ENCODE measurements at regions not wholly inside any gene's neighbourhood (a gene's known extent, or its start where the extent isn't known, plus 50 kb on each side); places are given as distances from the start of the nearest gene placed in this dataset.

- H3K4me2 ChIP-seq (ENCODE audit: low read length, poor library complexity, severe bottlenecking): no peak overlapping the region
- H2BK5ac ChIP-seq (ENCODE audit: low read depth, low read length, poor library complexity, severe bottlenecking): no peak overlapping the region
- no peak overlapping the region for H3K18ac ChIP-seq (ENCODE audit: low read depth in 1 of 2, low read length in 2 of 2)
- no peak overlapping the region for H3K14ac ChIP-seq (ENCODE audit: low read length in 2 of 2)
- no peak overlapping the region for H3K9ac ChIP-seq (ENCODE audit: low read length)
- no peak overlapping the region for H2BK12ac ChIP-seq (ENCODE audit: low read length in 2 of 2)
- no peak overlapping the region for H3K27ac ChIP-seq (ENCODE audit: low read length, poor library complexity, severe bottlenecking)
- no peaks in the 10 kb centered on the region for H3K79me1 ChIP-seq (replicated peaks; ENCODE audit: low read length, poor library complexity, severe bottlenecking)
- 82% methylated on average over 2 of the region's 2 CpGs for WGBS
- no peak overlapping the region for H3K4ac ChIP-seq (ENCODE audit: low read depth in 1 of 2, low read length in 2 of 2)
- H2AFZ ChIP-seq (ENCODE audit: low read depth, low read length): no peak overlapping the region
- H2BK120ac ChIP-seq (ENCODE audit: low read depth, low read length): no peak overlapping the region
- H4K8ac ChIP-seq (ENCODE audit: low read length): no peak overlapping the region
- no peak overlapping the region for H2BK15ac ChIP-seq (ENCODE audit: low read depth, poor library complexity, severe bottlenecking)
- no peak overlapping the region for H4K91ac ChIP-seq (ENCODE audit: low read length)
- H3K9me3 ChIP-seq (ENCODE audit: control insufficient read depth, low read length): peaks cover 9% of the 10 kb centered on the region
- no peak overlapping the region for H3K4me3 ChIP-seq (ENCODE audit: insufficient read depth in 1 of 2, low read depth in 1 of 2, low read length in 2 of 2)
- no peak overlapping the region for H3K23ac ChIP-seq (ENCODE audit: low read length in 2 of 2)
- no peaks in the 10 kb centered on the region for H3K4me1 ChIP-seq (ENCODE audit: control insufficient read depth, insufficient read depth, low read depth, low read length)
- no peak overlapping the region for H2AK5ac ChIP-seq (ENCODE audit: low read length, severe bottlenecking)
- H3K27me3 ChIP-seq (ENCODE audit: control insufficient read depth in 1 of 2, insufficient read depth in 1 of 2, low read length in 2 of 2): no peaks in the 10 kb centered on the region
- no peak for DNase-seq
- H3K36me3 ChIP-seq (ENCODE audit: control insufficient read depth in 1 of 2, insufficient read depth in 2 of 2, low read depth in 1 of 2, low read length in 2 of 2): no peaks in the 10 kb centered on the region
Measured at GRCh38 chr20:20941468-20941889, 164.7 kb downstream of the LINC00237 start.

DNA sequence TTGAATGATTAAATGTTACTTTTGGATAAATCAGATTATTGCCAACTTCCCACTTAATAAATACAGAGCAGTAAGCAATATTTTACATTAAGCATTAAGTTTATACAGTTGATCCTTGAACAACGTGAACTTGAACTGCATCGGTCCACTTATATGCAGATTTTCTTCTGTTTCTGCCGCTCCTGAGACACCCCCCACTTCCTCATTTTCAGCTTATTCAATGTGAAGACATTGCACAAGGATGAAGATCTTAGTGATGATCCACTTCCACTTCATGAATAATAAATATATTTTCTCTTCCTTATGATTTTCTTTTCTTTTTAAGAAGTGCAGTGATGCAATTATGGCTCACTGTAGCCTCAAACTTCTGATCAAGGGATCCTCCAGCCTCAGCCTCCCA, 167.2 kb downstream of the LINC00237 start:
- H3K9ac ChIP-seq (ENCODE audit: low read length): no peak overlapping the region
- no peak overlapping the region for H3K14ac ChIP-seq (ENCODE audit: low read length in 2 of 2)
- H3K9me3 ChIP-seq (ENCODE audit: control insufficient read depth, low read length): no peaks in the 10 kb centered on the region
- H3K27ac ChIP-seq (ENCODE audit: low read length, poor library complexity, severe bottlenecking): no peak overlapping the region
- H3K4ac ChIP-seq (ENCODE audit: low read depth in 1 of 2, low read length in 2 of 2): no peak overlapping the region
- no peak for DNase-seq
- H3K4me2 ChIP-seq (ENCODE audit: low read length, poor library complexity, severe bottlenecking): no peak overlapping the region
- H3K4me3 ChIP-seq (ENCODE audit: insufficient read depth in 1 of 2, low read depth in 1 of 2, low read length in 2 of 2): no peak overlapping the region
- H3K18ac ChIP-seq (ENCODE audit: low read depth in 1 of 2, low read length in 2 of 2): no peak overlapping the region
- no peak overlapping the region for H2BK12ac ChIP-seq (ENCODE audit: low read length in 2 of 2)
- H2AK5ac ChIP-seq (ENCODE audit: low read length, severe bottlenecking): no peak overlapping the region
- H2BK15ac ChIP-seq (ENCODE audit: low read depth, poor library complexity, severe bottlenecking): no peak overlapping the region
- no peak overlapping the region for H3K23ac ChIP-seq (ENCODE audit: low read length in 2 of 2)
- H4K91ac ChIP-seq (ENCODE audit: low read length): no peak overlapping the region
- H2AFZ ChIP-seq (ENCODE audit: low read depth, low read length): no peak overlapping the region
- 74% methylated on average over 2 of the region's 3 CpGs for WGBS
- H2BK5ac ChIP-seq (ENCODE audit: low read depth, low read length, poor library complexity, severe bottlenecking): no peak overlapping the region
- H4K8ac ChIP-seq (ENCODE audit: low read length): no peak overlapping the region
- no peaks in the 10 kb centered on the region for H3K79me1 ChIP-seq (replicated peaks; ENCODE audit: low read length, poor library complexity, severe bottlenecking)
- H2BK120ac ChIP-seq (ENCODE audit: low read depth, low read length): no peak overlapping the region
- no peaks in the 10 kb centered on the region for H3K36me3 ChIP-seq (ENCODE audit: control insufficient read depth in 1 of 2, insufficient read depth in 2 of 2, low read depth in 1 of 2, low read length in 2 of 2)
- no peaks in the 10 kb centered on the region for H3K4me1 ChIP-seq (ENCODE audit: control insufficient read depth, insufficient read depth, low read depth, low read length)
- no peaks in the 10 kb centered on the region for H3K27me3 ChIP-seq (ENCODE audit: control insufficient read depth in 1 of 2, insufficient read depth in 1 of 2, low read length in 2 of 2)

DNA sequence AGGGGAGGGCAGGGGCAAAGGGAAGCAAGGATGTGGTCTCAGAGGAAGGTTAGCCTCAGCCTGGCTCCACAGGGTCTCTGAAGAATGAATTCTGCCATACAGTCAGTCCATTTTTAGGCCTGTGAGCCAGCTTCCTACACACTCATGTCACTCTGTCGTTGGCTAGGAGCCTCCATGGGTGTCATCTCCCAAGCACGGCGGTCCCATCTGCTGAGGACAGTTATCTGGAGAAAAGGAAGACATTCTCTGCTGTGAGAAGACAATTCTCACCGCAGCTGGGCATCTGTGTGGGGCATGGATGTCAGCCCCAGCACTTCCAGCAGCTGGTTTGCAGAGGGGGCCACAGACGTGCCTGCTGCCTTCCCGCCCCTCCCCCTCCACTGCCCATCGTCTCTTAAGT, 167.6 kb downstream of the LINC00237 start:
- Histone ChIP-seq H3K4ac (ENCODE audit: low read depth in 1 of 2, low read length in 2 of 2) (no peak overlapping the region), H3K27ac (ENCODE audit: low read length, poor library complexity, severe bottlenecking) (no peak overlapping the region), H3K18ac (ENCODE audit: low read depth in 1 of 2, low read length in 2 of 2) (no peak overlapping the region), H2BK5ac (ENCODE audit: low read depth, low read length, poor library complexity, severe bottlenecking) (no peak overlapping the region), H2BK120ac (ENCODE audit: low read depth, low read length) (no peak overlapping the region), H4K8ac (ENCODE audit: low read length) (no peak overlapping the region), H3K4me2 (ENCODE audit: low read length, poor library complexity, severe bottlenecking) (no peak overlapping the region), H2AK5ac (ENCODE audit: low read length, severe bottlenecking) (no peak overlapping the region), H3K14ac (ENCODE audit: low read length in 2 of 2) (no peak overlapping the region), H3K4me1 (ENCODE audit: control insufficient read depth, insufficient read depth, low read depth, low read length) (no peaks in the 10 kb centered on the region), H4K91ac (ENCODE audit: low read length) (no peak overlapping the region), H3K27me3 (ENCODE audit: control insufficient read depth in 1 of 2, insufficient read depth in 1 of 2, low read length in 2 of 2) (no peaks in the 10 kb centered on the region), H3K9me3 (ENCODE audit: control insufficient read depth, low read length) (no peaks in the 10 kb centered on the region), H2BK15ac (ENCODE audit: low read depth, poor library complexity, severe bottlenecking) (no peak overlapping the region), H3K79me1 (replicated peaks; ENCODE audit: low read length, poor library complexity, severe bottlenecking) (no peaks in the 10 kb centered on the region), H3K23ac (ENCODE audit: low read length in 2 of 2) (no peak overlapping the region), H2BK12ac (ENCODE audit: low read length in 2 of 2) (no peak overlapping the region), H3K36me3 (ENCODE audit: control insufficient read depth in 1 of 2, insufficient read depth in 2 of 2, low read depth in 1 of 2, low read length in 2 of 2) (no peaks in the 10 kb centered on the region), H3K9ac (ENCODE audit: low read length) (no peak overlapping the region), H2AFZ (ENCODE audit: low read depth, low read length) (no peak overlapping the region), H3K4me3 (ENCODE audit: insufficient read depth in 1 of 2, low read depth in 1 of 2, low read length in 2 of 2) (no peak overlapping the region)
- WGBS: 61% methylated on average over 4 of the region's 7 CpGs
- DNase-seq: no peak

DNA sequence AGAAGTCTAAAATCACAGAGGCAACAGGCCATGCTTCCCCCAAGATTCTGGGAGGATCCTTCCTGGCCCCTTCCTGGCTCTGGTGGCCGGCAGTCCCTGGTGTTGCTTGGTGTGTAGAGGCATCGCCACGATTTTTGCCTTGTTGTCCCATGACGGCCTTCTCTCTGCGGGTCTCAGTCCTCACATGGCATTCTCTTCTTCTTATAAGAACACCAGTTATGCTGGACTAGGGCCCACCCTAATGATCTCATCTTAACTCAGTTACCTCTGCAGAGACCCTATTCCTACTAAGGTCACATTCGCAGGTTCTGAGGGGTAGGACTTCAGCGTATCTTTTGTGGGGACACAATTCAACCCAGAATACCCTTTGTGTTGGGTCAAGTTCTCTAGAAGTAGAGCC, 168.0 kb downstream of the LINC00237 start:
- no peak overlapping the region for H2BK12ac ChIP-seq (ENCODE audit: low read length in 2 of 2)
- H2BK15ac ChIP-seq (ENCODE audit: low read depth, poor library complexity, severe bottlenecking): no peak overlapping the region
- no peak overlapping the region for H2BK5ac ChIP-seq (ENCODE audit: low read depth, low read length, poor library complexity, severe bottlenecking)
- H3K27me3 ChIP-seq (ENCODE audit: control insufficient read depth in 1 of 2, insufficient read depth in 1 of 2, low read length in 2 of 2): no peaks in the 10 kb centered on the region
- H3K9ac ChIP-seq (ENCODE audit: low read length): no peak overlapping the region
- H3K4ac ChIP-seq (ENCODE audit: low read depth in 1 of 2, low read length in 2 of 2): no peak overlapping the region
- H3K36me3 ChIP-seq (ENCODE audit: control insufficient read depth in 1 of 2, insufficient read depth in 2 of 2, low read depth in 1 of 2, low read length in 2 of 2): no peaks in the 10 kb centered on the region
- H3K23ac ChIP-seq (ENCODE audit: low read length in 2 of 2): no peak overlapping the region
- no peak overlapping the region for H2AFZ ChIP-seq (ENCODE audit: low read depth, low read length)
- H4K8ac ChIP-seq (ENCODE audit: low read length): no peak overlapping the region
- no peaks in the 10 kb centered on the region for H3K9me3 ChIP-seq (ENCODE audit: control insufficient read depth, low read length)
- H3K4me3 ChIP-seq (ENCODE audit: insufficient read depth in 1 of 2, low read depth in 1 of 2, low read length in 2 of 2): no peak overlapping the region
- H4K91ac ChIP-seq (ENCODE audit: low read length): no peak overlapping the region
- no peak overlapping the region for H2AK5ac ChIP-seq (ENCODE audit: low read length, severe bottlenecking)
- H3K27ac ChIP-seq (ENCODE audit: low read length, poor library complexity, severe bottlenecking): no peak overlapping the region
- no peak overlapping the region for H3K14ac ChIP-seq (ENCODE audit: low read length in 2 of 2)
- DNase-seq: no peak
- 87% methylated on average over 7 of the region's 7 CpGs for WGBS
- no peaks in the 10 kb centered on the region for H3K79me1 ChIP-seq (replicated peaks; ENCODE audit: low read length, poor library complexity, severe bottlenecking)
- H2BK120ac ChIP-seq (ENCODE audit: low read depth, low read length): no peak overlapping the region
- H3K4me2 ChIP-seq (ENCODE audit: low read length, poor library complexity, severe bottlenecking): no peak overlapping the region
- H3K4me1 ChIP-seq (ENCODE audit: control insufficient read depth, insufficient read depth, low read depth, low read length): no peaks in the 10 kb centered on the region
- no peak overlapping the region for H3K18ac ChIP-seq (ENCODE audit: low read depth in 1 of 2, low read length in 2 of 2)

Data from mesenchymal stem cell (in vitro differentiated cells and primary cell).